ENCODE measurements at regions not wholly inside any gene's neighbourhood (a gene's known extent, or its start where the extent isn't known, plus 50 kb on each side); places are given as distances from the start of the nearest gene placed in this dataset.

- TF ChIP-seq GATA2 (IDR thresholded peaks at IDR 0.05; ENCODE audit: low read depth, low read length), result no peak
- no peak for TF ChIP-seq GATA3 (IDR thresholded peaks at IDR 0.05; ENCODE audit: low read depth, low read length)
These were observed 372.4 kb upstream of the OR4E1 start for GRCh38 chr14:22046063-22046462.
